Breast epithelium (tissue), 3 donors: ENCODE measurements at regions not wholly inside any gene's neighbourhood (a gene's known extent, or its start where the extent isn't known, plus 50 kb on each side); places are given as distances from the start of the nearest gene placed in this dataset.

Experiments used
- CTCF ChIP-seq, 3 donors: fragments of 450-650 bp; IDR thresholded peaks; one replicate each; pipeline ENCODE4 v1.5.1; 2016 to 2017; ENCODE audit warnings: antibody characterized with exemption in 3 of 3, mild to moderate bottlenecking in 3 of 3, moderate library complexity in 3 of 3
- POLR2A ChIP-seq: fragments of 450-650 bp; IDR thresholded peaks from one replicate; pipeline ENCODE4 v1.6.1; 2016; ENCODE audit warnings: antibody characterized with exemption, mild to moderate bottlenecking, moderate library complexity
- POLR2AphosphoS5 ChIP-seq, 3 donors: sonication (generic); formaldehyde crosslinking; IDR thresholded peaks; one replicate each; pipeline ENCODE4 v1.6.1; 2017; ENCODE audit warnings: antibody characterized with exemption in 3 of 3

GRCh38 chr1:223010582-223011504 is 132.2 kb downstream of the TLR5 start:
- TF ChIP-seq CTCF (IDR thresholded peaks at IDR 0.05) (no peak), POLR2AphosphoS5 (IDR thresholded peaks at IDR 0.05) (no peak), POLR2A (no peak)
